ENCODE measurements at regions not wholly inside any gene's neighbourhood (a gene's known extent, or its start where the extent isn't known, plus 50 kb on each side); places are given as distances from the start of the nearest gene placed in this dataset.

DNA sequence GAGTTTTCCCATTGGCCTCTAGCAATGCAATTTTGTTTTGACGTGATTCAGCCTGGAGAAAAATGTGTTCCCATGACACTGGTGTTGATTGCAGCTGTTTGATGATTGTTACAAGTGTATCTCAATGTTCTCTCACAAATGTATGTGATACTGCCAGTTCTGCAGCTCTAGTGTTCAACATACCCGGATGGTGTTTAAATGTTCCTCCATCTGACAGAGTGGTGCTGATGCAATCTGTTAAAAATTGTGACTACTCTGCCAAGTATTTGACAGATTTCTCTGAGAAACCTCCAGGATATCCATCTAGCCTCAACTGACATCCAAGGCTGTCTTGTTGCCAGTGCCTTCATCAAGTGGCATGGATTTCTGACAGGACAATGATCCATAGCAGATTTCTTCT lies 657.2 kb upstream of the DIAPH2 start:
- TF ChIP-seq, protein P1, sequence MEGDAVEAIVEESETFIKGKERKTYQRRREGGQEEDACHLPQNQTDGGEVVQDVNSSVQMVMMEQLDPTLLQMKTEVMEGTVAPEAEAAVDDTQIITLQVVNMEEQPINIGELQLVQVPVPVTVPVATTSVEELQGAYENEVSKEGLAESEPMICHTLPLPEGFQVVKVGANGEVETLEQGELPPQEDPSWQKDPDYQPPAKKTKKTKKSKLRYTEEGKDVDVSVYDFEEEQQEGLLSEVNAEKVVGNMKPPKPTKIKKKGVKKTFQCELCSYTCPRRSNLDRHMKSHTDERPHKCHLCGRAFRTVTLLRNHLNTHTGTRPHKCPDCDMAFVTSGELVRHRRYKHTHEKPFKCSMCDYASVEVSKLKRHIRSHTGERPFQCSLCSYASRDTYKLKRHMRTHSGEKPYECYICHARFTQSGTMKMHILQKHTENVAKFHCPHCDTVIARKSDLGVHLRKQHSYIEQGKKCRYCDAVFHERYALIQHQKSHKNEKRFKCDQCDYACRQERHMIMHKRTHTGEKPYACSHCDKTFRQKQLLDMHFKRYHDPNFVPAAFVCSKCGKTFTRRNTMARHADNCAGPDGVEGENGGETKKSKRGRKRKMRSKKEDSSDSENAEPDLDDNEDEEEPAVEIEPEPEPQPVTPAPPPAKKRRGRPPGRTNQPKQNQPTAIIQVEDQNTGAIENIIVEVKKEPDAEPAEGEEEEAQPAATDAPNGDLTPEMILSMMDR (IDR thresholded peaks at IDR 0.05), result no peak
- TF ChIP-seq POLR2A (IDR thresholded peaks at IDR 0.05), result no peak
